Forelimb muscle (tissue), 1 donor: ENCODE measurements at regions not wholly inside any gene's neighbourhood (a gene's known extent, or its start where the extent isn't known, plus 50 kb on each side); places are given as distances from the start of the nearest gene placed in this dataset.

Experiments
- DNase-seq: peaks from one replicate; pipeline ENCODE4 v3.0.0-alpha.2; 2013; ENCODE audit warnings: low read depth

DNA sequence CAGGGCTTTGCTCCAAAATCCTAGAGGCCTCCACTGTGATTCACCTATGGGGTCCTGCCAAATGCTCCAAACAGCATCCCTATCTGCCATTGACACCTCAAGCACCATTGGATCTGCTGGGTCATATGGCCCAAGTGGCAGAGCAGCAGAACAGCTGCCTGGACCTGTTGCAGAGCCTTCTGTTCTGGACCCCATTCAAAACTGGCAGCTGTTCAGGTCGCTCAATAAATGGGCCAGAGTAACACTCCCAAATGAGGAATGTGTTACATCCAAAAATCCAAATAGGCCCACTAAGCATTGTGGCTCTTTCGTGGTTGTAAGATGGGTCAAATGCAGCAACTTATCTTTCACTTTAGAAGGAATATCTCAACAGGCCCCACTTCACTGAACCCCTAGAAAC, 783.6 kb downstream of the DCDC2C start:
- DNase-seq, result no peak

DNA sequence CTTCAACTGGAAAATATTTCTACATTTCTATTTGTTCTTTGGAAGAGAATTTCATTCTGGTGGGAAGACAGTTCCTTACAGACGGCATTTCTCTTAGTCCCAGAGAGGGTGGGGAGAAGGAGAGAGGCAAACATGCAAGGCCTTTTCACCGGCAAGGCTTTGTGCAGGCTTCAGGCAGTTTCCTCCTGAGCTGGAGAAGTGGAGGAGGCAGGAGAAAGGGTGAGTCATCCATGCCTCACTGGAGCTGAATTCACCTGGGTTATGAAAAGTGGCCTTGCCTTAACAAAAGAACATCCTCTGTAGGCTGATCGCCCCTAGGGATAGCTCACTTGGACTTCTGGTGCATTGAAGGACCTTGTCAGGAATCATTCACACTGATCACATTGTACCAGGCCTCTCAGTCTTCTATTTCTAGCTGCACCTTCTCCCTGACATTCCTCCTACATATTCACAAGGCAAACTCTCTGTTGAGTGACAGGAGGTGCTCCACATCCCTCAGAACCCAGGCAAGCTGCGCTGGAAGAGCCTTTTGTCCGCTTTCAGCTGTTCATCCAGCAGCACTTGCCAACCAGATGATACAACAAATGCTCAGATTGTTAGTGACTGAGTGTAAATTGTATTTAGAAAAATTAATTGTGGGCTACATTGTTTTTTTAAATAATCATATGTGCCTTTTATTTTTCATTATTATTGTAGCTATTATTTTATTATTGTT, 796.1 kb downstream of the DCDC2C start:
- DNase-seq, result no peak

DNA sequence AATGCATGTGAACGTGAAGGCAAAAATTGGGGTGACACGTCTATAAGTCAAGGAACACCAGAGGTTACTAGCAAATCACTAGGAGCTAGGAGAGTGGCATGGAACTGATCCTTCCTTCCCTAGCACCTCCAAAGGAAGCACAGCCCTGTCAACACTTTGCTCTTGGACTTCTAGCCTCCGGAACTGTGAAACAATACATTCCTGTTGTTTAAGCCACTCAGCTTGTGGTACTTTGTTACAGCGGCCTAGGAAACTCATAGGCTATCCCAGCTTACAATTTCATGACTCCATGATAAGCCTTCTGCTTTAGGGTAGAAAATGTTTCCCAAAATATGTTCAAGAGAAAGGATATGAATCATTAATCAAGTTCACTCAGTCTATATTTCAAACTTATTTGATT, 798.1 kb downstream of the DCDC2C start:
- DNase-seq, result no peak

DNA sequence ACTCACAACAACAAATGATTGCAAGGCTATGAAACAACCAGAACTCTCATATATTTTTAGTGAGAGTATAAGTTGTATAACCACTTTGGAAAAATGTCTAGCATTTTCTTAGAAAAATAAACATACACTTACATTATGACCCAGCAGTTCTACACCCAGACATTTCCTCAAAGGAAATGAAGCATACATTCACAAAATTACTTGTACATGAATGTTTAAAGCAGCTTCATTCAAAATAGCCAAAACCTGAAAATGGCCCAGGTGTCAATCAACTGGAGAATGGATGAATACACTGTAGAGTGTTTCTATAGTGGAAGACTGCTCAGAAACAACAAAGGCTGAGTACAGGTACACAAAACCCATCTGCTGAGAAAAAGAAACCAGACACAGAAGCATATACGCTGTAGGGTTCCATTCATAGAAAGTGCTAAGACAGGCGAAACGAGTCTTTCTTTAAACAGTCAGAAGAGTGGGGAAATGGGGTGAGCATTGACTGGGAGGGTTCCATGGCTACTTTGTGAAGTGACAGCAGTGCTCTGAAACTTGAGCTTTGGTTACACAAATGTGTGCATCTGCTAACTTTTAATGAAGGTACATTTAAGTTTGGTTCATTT, 799.0 kb downstream of the DCDC2C start:
- no peak for DNase-seq

DNA sequence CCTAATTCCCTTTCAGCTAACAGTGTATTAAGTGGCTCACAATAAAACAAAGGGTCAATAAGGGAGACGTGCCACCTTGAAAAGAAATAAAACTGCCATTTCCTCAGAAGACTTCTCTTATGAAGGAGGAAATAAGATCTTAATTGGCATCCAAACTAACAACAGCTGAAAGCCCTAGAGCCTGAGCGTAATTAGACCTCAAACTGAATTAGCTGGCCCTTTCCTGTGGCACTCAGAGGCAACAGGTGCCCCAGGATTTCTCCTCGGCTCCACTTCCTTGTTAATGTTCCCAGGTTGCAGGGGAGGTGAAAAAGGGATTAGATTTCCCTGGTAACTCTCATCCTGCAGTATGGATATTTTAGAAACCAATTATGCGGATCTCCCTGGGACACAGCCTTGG, 804.3 kb downstream of the DCDC2C start:
- no peak for DNase-seq

DNA sequence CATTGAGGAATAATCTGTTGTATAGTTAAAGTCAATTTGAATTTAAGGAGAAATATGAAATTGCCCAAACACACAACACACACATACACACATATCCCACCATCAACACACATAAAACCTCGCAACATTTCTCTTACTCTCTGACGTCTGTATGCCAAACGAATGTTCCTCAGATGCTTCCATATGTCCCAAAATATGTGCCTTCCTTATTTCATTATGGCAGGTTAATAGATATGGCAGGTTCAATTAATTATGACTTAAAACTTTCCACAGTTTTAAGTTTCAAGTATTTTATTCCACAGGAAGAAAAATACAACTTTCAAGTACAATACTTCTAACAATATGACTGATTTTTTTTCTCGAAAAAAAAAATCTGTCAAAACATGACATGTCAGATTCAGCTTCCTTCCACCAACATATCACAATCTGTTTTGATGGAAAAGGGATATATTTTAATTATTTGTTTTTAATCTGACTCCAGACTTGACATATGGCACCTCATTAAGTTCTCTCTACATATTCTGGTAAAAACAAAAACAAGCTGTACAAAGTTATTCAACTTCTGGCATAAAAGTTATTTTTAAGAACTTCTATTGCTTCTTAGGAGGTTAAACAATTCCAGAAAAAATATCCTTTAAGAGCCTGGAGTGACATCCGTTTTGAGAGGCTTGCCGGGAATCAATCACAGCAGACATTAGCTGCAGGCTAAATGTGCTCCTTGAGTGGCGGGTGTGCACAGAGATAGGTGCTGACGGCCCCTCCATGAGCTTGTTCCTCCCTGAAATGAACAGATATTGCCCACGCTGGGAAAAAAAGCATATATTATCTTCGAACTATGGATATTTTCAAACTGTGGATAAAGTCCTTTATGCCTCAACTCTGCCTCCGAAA, 812.7 kb downstream of the DCDC2C start:
- DNase-seq, result no peak

DNA sequence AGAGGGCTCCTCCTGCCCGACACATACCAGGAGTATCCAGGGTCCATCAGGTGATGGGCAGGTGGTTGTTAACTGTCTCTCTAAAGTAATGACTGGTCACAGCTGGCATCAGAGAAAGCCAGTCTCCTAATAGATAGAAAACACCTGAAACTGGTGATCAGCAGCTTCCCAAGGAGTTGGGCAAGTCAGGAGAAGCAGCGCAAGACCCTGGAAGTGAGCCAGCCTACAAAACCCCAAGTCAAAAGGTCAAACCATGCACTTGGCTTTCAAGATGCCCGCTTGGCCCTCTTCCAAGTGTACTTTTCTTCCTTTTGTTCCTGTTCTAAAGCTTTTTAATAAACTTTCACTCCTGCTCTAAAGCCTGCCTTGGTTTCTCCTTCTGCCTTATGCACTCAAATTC, 815.2 kb downstream of the DCDC2C start:
- no peak for DNase-seq

DNA sequence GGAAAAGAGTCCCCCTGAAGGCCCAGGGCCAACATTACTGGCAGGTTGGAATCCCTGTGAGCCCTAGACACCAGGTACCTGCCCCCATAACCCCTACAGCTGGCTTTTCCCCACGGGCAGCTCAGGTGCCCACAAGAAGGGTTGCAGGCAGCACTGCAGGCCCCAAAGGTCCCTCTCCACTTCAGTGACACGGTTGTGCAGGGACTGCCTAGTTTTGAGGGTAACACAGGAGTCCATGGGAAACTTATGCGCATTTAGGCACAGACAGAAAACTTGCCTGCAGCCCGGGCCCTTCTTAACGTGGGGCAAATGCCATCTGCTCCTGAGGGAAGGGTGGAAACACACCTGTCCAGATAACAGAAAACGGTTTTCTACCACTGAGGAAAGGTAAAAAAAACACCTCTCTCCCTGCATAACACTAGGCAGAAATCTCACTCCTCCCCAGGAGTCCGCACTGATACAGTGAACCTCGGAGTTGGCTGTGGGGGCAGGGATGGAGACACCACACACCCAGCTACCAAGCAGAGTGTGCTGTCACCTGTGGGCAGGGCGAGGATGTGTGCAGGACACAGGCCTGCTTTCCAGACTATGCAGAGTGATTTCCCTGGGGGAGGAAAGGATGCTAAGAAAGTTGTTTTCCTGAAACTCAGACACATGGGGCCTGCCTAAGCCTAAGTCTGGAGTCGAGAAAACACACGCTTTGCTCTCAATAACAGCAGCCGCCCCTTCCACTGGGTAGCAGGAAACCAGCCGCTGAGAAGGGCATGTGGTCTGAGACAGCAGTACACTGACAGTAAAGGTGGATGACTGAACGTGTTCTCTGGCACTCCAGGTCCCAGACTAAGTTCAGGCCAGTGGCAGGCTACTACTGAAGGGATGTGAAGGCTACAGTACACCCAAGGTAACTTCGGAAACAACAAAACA, 819.4 kb downstream of the DCDC2C start:
- no peak for DNase-seq

DNA sequence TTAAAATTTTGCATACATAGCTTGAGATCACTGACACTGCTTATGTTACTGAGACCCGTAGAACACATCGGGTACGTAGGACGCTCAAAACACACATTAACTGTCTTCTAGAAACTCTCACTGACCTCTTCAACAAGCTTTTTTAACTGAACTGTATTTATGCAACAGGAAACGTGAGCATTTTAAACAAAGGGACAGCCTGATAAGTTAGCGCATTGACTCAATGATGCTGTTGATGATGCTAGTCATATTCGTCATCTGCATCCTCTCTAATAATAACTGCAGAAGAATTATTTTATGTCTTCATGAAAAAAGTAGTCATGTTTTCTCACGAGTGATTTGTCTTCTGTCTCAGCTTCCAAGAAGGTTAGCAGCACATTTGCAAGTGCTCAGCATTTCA, 824.0 kb downstream of the DCDC2C start:
- DNase-seq, result no peak

DNA sequence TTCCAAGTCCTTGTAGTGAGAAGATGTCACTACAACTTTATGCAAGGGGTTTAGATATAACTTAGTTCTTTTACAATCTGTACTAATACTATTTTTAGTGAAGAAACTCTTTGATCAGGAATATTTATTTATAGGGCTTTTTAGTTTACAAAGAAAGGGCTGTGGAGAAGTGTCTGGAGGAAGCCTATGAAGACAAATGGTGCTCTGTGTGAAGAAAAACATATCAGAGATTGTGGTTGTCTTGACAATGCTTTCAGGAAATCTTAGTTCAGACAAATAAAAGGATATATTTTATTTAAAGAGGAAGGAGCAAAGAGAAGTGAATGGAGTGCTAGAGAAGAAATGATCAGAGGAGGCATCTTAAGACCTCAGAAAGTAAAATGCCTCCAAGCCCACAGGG, 824.9 kb downstream of the DCDC2C start:
- DNase-seq, result no peak

DNA sequence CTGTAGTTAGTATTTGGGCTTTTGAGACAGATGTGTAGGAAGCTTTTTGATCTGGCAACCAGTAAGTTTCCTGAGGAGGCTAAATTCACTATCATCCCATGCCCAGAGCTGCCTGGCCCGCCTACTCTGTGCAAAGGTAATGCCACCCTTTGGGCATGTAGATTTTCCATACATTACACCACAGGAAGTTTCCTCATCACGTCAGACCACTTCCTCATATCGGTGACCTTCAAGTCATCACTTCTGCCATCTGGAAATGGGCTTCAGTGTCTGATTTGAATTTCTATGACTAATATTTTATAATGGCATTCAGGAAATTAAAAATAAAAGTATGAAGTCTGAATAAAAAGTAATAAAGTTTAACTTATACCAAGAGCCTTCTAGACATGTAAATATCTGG, 825.4 kb downstream of the DCDC2C start:
- DNase-seq, result no peak

DNA sequence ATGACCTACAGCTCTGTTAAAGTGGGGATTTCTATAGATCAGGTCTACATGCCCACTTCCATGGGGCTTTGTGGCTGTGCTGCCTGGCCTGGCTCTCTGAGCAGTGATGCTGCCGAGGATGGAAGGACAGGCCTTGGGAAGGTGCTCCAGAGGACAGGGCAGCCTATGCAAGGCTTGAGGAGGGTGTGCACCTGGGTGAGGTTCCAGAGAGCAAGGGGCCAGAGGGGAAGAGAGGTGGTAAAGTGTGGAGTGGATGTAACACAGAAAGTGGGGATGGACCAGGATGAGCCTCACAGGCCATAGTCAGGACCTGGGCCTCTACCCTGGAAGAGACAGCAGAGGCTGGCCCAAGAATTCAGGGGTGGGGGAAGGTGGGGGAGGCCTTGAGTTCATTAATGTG, 826.4 kb downstream of the DCDC2C start:
- DNase-seq, result no peak

DNA sequence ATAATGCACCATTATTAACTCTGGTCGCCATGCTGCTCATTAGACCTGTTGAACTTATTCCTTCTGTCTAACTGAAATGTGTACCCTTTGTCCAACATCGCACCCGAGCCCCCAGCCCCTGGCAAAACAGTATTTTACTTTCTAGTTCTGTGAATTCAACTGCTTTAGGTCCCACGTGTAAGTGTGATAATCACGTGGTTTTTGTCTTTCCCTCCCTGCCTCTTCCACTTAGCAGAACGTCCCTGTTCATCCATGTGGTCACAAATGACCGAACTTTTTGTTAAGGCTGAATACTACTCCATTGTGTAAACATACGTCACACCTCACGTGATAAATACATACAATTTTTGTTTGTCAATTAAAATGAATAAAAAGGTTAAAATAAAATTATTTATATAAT, 826.9 kb downstream of the DCDC2C start:
- no peak for DNase-seq

DNA sequence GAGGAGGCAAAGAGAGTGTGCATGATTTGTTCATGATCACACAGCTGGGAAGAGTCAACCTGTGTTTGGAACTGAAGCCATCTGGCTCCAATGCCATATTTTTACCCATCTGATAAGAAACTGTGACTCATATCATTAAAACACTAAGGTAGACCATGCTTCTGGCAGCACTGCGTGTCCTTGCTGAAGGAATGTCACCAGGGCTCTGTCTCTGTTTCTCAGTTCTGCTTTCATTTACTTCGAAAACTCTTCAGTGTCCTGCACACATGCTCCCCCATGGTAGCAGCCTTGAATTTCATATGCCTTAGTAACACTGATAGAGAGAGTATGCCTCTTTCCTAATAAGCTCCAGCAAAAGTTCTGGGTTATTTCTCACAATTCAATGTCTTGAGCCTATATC, 830.4 kb downstream of the DCDC2C start:
- DNase-seq, result no peak

DNA sequence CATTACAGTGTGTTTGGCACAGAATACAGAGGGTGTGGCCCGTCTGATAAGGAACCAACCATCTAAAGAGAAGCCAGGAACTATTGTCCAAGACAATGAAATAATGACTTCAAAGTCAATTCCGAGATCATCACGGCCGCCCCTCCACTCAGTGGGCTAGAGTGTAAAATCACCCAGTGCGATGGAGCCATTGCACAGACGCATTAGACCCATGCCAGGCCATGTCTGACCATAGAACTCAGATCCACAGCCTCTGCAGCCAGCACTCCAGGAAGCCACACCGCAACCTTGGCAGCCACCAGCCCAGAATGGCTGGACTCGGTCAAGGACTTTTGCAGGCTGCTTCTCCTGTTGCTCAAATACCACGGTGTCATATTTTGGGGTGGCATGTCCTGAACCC, 835.7 kb downstream of the DCDC2C start:
- no peak for DNase-seq

DNA sequence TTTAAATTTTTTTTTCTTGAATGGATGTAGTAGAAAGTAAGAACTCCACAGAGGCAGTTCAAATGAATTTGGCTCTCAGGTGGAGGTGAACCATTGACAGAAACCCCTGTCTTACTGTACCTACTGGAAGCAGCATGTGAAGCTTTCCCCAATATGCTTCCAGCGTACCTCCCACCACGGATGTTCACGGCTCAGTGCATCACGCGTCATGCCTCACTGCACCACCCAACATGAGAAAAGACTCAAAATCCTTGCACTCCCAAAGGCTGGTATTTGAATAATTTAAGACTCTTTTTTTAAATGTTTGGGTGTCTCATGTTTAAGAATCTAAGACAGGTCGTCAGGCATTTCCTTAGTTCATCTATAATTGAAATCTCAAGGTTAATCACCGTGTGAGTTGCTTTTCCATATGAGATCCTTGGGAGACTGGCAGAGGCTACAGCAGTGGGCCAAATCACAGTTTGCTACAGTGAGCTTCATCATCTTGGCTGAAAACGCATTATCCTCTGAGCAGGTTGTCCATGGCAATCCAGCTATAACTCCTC, 846.4 kb downstream of the DCDC2C start:
- no peak for DNase-seq

DNA sequence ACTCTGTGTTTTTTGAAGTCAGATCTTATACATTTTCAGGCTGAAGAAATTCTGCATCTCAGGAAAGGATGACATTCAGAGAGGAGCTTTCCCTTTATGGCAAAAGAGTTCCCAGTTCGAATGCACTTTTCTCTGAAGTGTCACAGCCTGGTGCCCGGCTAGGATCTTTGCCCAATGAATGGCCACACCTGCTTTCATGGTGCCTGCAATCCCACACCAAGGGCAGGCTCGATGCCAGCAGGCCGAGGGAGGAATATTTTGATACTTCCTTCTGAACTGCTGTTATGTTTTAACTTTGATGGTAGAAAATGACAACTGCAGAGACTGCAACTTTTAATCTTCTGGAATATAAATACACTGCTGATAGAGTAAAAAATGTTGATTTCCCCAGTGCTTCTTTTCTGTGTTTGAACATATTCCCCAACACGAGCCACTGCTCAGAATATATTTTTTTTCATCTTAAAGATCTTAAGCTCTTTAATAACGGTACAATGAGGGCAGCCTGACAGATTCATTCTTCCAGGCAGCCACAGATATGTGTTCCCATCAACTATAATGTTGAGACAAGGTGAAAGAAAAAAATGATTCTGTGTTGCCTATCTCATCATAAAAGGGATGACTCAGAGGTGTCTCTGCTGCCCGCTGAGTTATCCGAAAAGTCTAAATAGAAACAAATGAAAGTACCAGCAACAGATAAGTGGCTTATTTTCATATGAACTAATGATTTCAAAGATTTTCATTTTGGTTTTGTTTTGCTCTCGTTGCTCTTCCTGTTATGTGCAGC, 848.5 kb downstream of the DCDC2C start:
- no peak for DNase-seq

DNA sequence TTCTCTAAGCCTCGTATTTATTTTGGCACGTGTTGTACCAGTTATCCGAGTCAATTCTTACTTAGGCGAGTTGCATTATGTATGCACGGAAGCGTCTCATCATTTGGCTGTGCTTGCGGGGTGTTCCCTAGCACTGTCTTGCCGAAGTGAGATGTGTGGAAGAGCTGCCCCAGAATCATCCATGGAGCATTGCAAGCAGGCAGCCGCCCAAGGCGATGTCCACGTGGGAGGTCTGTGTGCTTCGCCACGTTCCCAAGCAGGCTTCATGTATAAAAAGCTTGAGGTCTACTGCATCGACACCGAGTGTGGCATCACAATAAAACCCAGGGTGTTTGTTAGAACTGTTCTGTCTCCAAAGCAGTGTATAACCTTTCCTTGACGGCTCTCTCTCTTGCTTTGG, 849.9 kb downstream of the DCDC2C start:
- no peak for DNase-seq

DNA sequence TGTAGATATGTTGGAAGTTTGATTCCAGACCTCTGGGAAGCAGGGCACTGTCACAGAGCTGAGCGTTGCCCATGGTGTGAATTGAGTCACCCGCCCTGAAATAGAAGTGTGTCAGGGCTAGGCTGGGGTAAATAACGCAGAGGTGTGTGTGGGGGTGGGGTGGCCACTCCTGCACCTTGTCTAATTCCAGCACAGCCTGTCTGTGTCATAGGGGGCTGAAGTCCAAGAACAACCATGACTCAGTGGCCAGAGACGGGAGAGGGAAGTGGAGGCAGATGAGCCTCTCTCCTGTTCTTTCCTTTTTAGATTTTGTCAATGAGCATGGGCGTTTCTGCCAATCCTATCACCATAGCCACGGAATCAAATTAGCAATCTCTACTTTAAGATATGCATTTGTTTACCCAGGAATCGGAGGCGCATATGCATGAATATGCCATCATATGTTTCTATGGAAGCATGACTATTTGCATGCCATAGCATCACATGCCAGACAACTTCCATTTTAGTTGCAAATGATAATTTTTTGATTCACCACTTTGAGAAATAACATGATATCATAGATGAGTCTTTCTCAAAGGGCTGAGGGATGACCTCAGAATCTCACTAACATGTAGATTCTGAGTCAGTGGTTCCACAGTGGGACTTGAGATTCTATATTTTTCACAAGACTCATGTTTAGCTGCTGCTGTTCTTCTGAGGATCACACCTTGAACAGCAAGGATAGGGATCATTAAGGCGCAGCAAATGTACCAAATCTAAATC, 852.9 kb downstream of the DCDC2C start:
- DNase-seq, result no peak

DNA sequence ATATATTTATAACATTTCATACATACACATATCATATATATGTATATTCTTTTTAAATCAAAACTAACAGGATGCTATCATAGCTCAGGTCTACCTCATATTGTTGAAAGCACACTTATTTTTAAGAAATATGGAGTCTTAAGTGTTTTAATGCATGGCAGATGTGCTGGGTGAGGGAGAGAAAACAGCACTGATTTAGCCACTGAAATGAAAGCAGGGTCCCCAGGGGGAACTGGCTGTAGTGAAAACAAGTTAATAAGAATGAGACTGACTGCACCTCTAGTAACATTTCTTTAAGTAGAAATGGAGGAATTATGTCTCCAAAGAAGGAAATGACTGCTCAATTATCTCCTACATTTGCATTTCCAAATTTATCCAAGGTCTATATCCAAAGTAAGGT, 857.8 kb downstream of the DCDC2C start:
- DNase-seq, result no peak
